ENCODE measurements at regions not wholly inside any gene's neighbourhood (a gene's known extent, or its start where the extent isn't known, plus 50 kb on each side); places are given as distances from the start of the nearest gene placed in this dataset.

- no peak for TF ChIP-seq ZNF70 (CRISPR knock-in tag; IDR thresholded peaks at IDR 0.05)
- no peak for TF ChIP-seq TOX (CRISPR knock-in tag; IDR thresholded peaks at IDR 0.05; ENCODE audit: borderline replicate concordance)
- no peak for TF ChIP-seq PPARA (CRISPR knock-in tag; IDR thresholded peaks at IDR 0.05; ENCODE audit: borderline replicate concordance)
- TF ChIP-seq SNAI2 (CRISPR knock-in tag; IDR thresholded peaks at IDR 0.05), result no peak
- no peak for TF ChIP-seq ARNTL (CRISPR knock-in tag; IDR thresholded peaks at IDR 0.05; ENCODE audit: borderline replicate concordance, low read depth)
- no peak for TF ChIP-seq ZNF565 (CRISPR knock-in tag; conservative IDR thresholded peaks at IDR 0.05; ENCODE audit: low read depth)
- no peak for TF ChIP-seq TSHZ2 (CRISPR knock-in tag; IDR thresholded peaks at IDR 0.05)
- no peak for ATAC-seq
These were observed 618.4 kb upstream of the RIOK2 start for GRCh38 chr5:97801461-97801860.

DNA sequence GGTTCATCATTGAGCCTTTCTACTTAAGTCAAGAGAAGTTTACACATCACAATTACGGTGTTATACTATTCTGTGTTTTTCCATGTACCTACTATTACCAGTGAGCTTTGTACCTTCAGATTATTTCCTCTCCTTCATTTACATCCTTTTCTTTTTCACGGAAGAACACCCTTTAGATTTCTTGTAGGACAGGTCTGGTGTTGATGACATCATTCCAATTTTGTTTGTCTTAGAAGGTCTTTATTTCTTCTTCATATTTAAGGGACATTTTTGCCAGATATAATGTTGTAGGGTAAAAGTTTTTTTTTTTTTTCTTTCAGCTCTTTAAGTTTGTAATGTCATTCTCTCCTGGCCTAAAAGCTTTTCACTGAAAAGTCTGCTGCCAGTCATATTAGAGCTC is 637.1 kb upstream of the RIOK2 start:
- no peak for ATAC-seq
- TF ChIP-seq TSHZ2 (CRISPR knock-in tag; IDR thresholded peaks at IDR 0.05), result no peak
- no peak for TF ChIP-seq ZFP30 (CRISPR knock-in tag; IDR thresholded peaks at IDR 0.05)
- no peak for TF ChIP-seq ZC3H10 (CRISPR knock-in tag; IDR thresholded peaks at IDR 0.05)
- TF ChIP-seq TCF4 (CRISPR knock-in tag; IDR thresholded peaks at IDR 0.05; ENCODE audit: borderline replicate concordance), result no peak
- TF ChIP-seq, protein P1, sequence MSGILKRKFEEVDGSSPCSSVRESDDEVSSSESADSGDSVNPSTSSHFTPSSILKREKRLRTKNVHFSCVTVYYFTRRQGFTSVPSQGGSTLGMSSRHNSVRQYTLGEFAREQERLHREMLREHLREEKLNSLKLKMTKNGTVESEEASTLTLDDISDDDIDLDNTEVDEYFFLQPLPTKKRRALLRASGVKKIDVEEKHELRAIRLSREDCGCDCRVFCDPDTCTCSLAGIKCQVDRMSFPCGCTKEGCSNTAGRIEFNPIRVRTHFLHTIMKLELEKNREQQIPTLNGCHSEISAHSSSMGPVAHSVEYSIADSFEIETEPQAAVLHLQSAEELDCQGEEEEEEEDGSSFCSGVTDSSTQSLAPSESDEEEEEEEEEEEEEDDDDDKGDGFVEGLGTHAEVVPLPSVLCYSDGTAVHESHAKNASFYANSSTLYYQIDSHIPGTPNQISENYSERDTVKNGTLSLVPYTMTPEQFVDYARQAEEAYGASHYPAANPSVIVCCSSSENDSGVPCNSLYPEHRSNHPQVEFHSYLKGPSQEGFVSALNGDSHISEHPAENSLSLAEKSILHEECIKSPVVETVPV (CRISPR knock-in tag; IDR thresholded peaks at IDR 0.05), result no peak
- TF ChIP-seq OSR1 (CRISPR knock-in tag; IDR thresholded peaks at IDR 0.05), result no peak
- no peak for TF ChIP-seq ISL1 (CRISPR knock-in tag; IDR thresholded peaks at IDR 0.05)
- TF ChIP-seq ZFP3 (CRISPR knock-in tag; IDR thresholded peaks at IDR 0.05), result no peak
- TF ChIP-seq ZNF70 (CRISPR knock-in tag; IDR thresholded peaks at IDR 0.05), result no peak
- TF ChIP-seq GLIS3 (CRISPR knock-in tag; IDR thresholded peaks at IDR 0.05), result no peak
- TF ChIP-seq ZNF565 (CRISPR knock-in tag; conservative IDR thresholded peaks at IDR 0.05; ENCODE audit: low read depth), result no peak
- TF ChIP-seq RARB (CRISPR knock-in tag; IDR thresholded peaks at IDR 0.05), result no peak
- TF ChIP-seq TOX (CRISPR knock-in tag; IDR thresholded peaks at IDR 0.05; ENCODE audit: borderline replicate concordance), result no peak
- TF ChIP-seq CSDC2 (CRISPR knock-in tag; IDR thresholded peaks at IDR 0.05), result no peak
- no peak for TF ChIP-seq PPARA (CRISPR knock-in tag; IDR thresholded peaks at IDR 0.05; ENCODE audit: borderline replicate concordance)
- TF ChIP-seq, protein P2, sequence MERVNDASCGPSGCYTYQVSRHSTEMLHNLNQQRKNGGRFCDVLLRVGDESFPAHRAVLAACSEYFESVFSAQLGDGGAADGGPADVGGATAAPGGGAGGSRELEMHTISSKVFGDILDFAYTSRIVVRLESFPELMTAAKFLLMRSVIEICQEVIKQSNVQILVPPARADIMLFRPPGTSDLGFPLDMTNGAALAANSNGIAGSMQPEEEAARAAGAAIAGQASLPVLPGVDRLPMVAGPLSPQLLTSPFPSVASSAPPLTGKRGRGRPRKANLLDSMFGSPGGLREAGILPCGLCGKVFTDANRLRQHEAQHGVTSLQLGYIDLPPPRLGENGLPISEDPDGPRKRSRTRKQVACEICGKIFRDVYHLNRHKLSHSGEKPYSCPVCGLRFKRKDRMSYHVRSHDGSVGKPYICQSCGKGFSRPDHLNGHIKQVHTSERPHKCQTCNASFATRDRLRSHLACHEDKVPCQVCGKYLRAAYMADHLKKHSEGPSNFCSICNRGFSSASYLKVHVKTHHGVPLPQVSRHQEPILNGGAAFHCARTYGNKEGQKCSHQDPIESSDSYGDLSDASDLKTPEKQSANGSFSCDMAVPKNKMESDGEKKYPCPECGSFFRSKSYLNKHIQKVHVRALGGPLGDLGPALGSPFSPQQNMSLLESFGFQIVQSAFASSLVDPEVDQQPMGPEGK (CRISPR knock-in tag; IDR thresholded peaks at IDR 0.05; ENCODE audit: borderline replicate concordance), result no peak

DNA sequence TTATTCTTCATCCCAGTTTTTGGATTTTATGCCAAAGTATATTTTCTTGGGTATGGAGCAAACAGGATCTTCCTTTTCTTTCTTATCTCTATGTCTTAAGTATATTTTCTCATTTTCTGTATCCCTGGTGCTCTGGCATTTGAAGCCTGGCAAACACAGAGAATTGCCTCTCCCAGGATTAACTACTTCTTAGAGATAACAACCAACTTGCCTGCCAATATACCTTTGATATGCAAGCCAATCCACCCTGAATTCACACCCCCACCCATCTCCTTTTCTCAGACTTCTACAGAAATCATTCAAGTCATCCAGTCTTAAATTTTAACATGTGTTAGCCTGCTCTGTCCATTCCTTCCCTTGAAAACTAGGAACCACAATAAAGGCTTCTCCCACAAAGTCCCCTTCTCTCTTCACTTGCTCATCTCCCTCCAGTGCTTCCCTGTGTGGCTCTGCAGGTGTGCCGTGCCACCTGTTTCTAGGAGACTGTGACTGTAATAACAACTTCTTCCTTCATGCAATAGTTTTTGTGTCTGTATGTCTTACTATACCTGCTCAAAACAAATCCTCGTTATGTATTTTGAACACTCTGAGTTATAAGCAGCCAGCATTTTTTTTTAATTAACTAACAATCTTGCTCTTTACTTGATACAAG is 649.7 kb upstream of the RIOK2 start:
- TF ChIP-seq ZNF8 (CRISPR knock-in tag; IDR thresholded peaks at IDR 0.05) (no peak), OSR1 (CRISPR knock-in tag; IDR thresholded peaks at IDR 0.05) (no peak), ZNF70 (CRISPR knock-in tag; IDR thresholded peaks at IDR 0.05) (no peak), RARB (CRISPR knock-in tag; IDR thresholded peaks at IDR 0.05) (no peak), ISL1 (CRISPR knock-in tag; IDR thresholded peaks at IDR 0.05) (no peak), ESRRG (CRISPR knock-in tag; IDR thresholded peaks at IDR 0.05) (no peak)
- ATAC-seq, result no peak
